DOHH2 (cell line): ENCODE measurements at regions not wholly inside any gene's neighbourhood (a gene's known extent, or its start where the extent isn't known, plus 50 kb on each side); places are given as distances from the start of the nearest gene placed in this dataset.

Experiments used
- H3F3A ChIP-seq: fragments of 200-600 bp; sonication (generic), shearing (Covaris generic); 2 replicates; pipeline ENCODE4 v1.6.0; 2016; ENCODE audit warnings: antibody characterized with exemption, mild to moderate bottlenecking; ENCODE audit not compliant: control insufficient read depth, insufficient read depth
- H3K27ac ChIP-seq: fragments of 200-600 bp; sonication (generic); 2 replicates; pipeline ENCODE4 v1.5.1; 2014; ENCODE audit warnings: low read depth, mild to moderate bottlenecking, low read length, moderate library complexity
- H3K27me3 ChIP-seq: fragments of 200-600 bp; sonication (generic); 2 replicates; pipeline ENCODE4 v1.6.1; 2014; ENCODE audit warnings: mild to moderate bottlenecking, low read length, mixed read lengths; ENCODE audit not compliant: control insufficient read depth
- H3K36me3 ChIP-seq: fragments of 200-600 bp; sonication (generic); 2 replicates; pipeline ENCODE4 v1.6.1; 2014; ENCODE audit warnings: mild to moderate bottlenecking, low read length, moderate library complexity, mixed read lengths; ENCODE audit not compliant: control insufficient read depth
- H3K4me1 ChIP-seq: fragments of 200-600 bp; sonication (generic); 2 replicates; pipeline ENCODE4 v1.6.1; 2014; ENCODE audit warnings: mild to moderate bottlenecking, low read length, mixed read lengths; ENCODE audit not compliant: control insufficient read depth
- H3K4me2 ChIP-seq: fragments of 200-600 bp; sonication (generic); 2 replicates; pipeline ENCODE4 v1.6.0; 2014; ENCODE audit warnings: mild to moderate bottlenecking, low read length, moderate library complexity
- H3K4me3 ChIP-seq: fragments of 200-600 bp; sonication (generic); 2 replicates; pipeline ENCODE4 v1.5.1; 2014; ENCODE audit warnings: mild to moderate bottlenecking, low read length, mixed read lengths
- H3K79me2 ChIP-seq: fragments of 200-600 bp; sonication (generic); 2 replicates; pipeline ENCODE4 v1.6.1; 2014; ENCODE audit warnings: mild to moderate bottlenecking, low read length, mixed read lengths; ENCODE audit not compliant: control insufficient read depth
- H3K9me2 ChIP-seq: fragments of 200-600 bp; sonication (generic); replicated peaks from 2 replicates; pipeline ENCODE4 v1.6.1; 2014; ENCODE audit warnings: mild to moderate bottlenecking, low read length, mixed read lengths; ENCODE audit not compliant: control insufficient read depth
- H3K9me3 ChIP-seq: fragments of 200-600 bp; sonication (generic); 2 replicates; pipeline ENCODE4 v1.6.1; 2014; ENCODE audit warnings: antibody characterized with exemption, low read length, mixed read lengths; ENCODE audit not compliant: control insufficient read depth, insufficient read depth
- H4K20me1 ChIP-seq: fragments of 200-600 bp; sonication (generic); 2 replicates; pipeline ENCODE4 v1.6.0; 2014; ENCODE audit warnings: low read depth, mild to moderate bottlenecking, antibody characterized with exemption, low read length, moderate library complexity; ENCODE audit not compliant: control insufficient read depth, insufficient read depth
- CTCF ChIP-seq: fragments of 200-600 bp; sonication (generic); IDR thresholded peaks from one replicate; pipeline ENCODE4 v1.5.1; 2014; ENCODE audit warnings: antibody characterized with exemption, mild to moderate bottlenecking, low read depth, low read length; ENCODE audit not compliant: poor library complexity, severe bottlenecking
- EZH2phosphoT487 ChIP-seq: fragments of 200-600 bp; sonication (generic); IDR thresholded peaks from 2 replicates; pipeline ENCODE4 v1.6.1; 2017; ENCODE audit warnings: borderline replicate concordance, mild to moderate bottlenecking, antibody characterized with exemption, low read length, moderate library complexity, mixed read lengths

DNA sequence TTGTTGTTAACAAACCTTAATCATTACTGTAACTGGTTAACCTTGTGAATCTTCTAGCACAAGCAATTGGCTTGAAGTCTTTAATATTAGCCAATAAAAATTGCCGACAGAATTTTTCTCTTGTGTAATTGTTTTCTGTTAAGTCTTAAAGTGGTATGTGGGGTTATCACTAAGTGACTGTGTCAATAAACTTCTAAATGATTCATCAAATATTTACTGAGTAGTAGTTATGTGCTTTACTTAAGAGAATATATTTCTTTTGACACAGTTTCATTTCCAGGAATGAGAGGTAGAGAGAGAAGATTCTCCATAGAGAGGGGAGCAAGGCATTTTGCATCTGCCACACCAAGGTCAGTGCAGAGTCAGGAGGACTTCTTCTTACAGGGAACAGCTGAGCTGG, 2361.6 kb upstream of the AGA start:
- Histone ChIP-seq H3K4me3 (no peak overlapping the region), H3K27me3 (no peaks in the 10 kb centered on the region), H3K4me1 (no peaks in the 10 kb centered on the region), H3K79me2 (no peaks in the 10 kb centered on the region), H3K36me3 (no peaks in the 10 kb centered on the region), H3K9me2 (no peaks in the 10 kb centered on the region), H4K20me1 (no peaks in the 10 kb centered on the region), H3K9me3 (no peaks in the 10 kb centered on the region), H3F3A (no peaks in the 10 kb centered on the region), H3K27ac (no peak overlapping the region), H3K4me2 (no peak overlapping the region)
- TF ChIP-seq CTCF: no peak
- TF ChIP-seq EZH2phosphoT487: no peak

DNA sequence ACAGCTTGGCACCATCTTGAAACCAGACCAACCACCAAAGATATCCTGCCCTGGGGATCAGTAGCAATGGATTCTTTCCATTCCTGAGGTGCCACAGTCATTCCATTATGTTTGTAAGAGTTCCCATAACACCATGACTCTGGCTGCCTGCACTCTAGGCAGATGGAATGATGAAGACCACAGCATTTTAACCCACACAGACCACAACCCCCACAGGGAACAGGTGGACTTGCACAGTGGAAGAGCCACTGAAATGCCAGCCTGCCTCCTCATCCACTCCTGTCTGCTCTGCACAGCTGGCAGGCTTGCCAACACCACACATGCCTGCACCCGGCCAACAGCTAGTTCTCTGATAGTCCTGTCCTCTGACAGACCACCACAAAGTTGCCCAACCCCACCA, 2362.2 kb upstream of the AGA start:
- no peaks in the 10 kb centered on the region for H3K36me3 ChIP-seq
- no peaks in the 10 kb centered on the region for H3K79me2 ChIP-seq
- no peaks in the 10 kb centered on the region for H4K20me1 ChIP-seq
- H3K4me3 ChIP-seq: no peak overlapping the region
- no peaks in the 10 kb centered on the region for H3F3A ChIP-seq
- no peaks in the 10 kb centered on the region for H3K9me2 ChIP-seq
- TF ChIP-seq CTCF (no peak), EZH2phosphoT487 (no peak)
- no peaks in the 10 kb centered on the region for H3K9me3 ChIP-seq
- no peak overlapping the region for H3K4me2 ChIP-seq
- H3K4me1 ChIP-seq: no peaks in the 10 kb centered on the region
- H3K27ac ChIP-seq: no peak overlapping the region
- no peaks in the 10 kb centered on the region for H3K27me3 ChIP-seq

GRCh38 chr4:179817317-179817716, 2375.1 kb upstream of the AGA start:
- no peaks in the 10 kb centered on the region for H3K36me3 ChIP-seq
- H3K9me3 ChIP-seq: no peaks in the 10 kb centered on the region
- TF ChIP-seq EZH2phosphoT487 (no peak), CTCF (no peak)
- H4K20me1 ChIP-seq: no peaks in the 10 kb centered on the region
- no peak overlapping the region for H3K4me3 ChIP-seq
- no peaks in the 10 kb centered on the region for H3K79me2 ChIP-seq
- H3K9me2 ChIP-seq: no peaks in the 10 kb centered on the region
- H3K27me3 ChIP-seq: no peaks in the 10 kb centered on the region
- H3K27ac ChIP-seq: no peak overlapping the region
- no peaks in the 10 kb centered on the region for H3K4me1 ChIP-seq
- H3K4me2 ChIP-seq: no peak overlapping the region
- H3F3A ChIP-seq: no peaks in the 10 kb centered on the region

- Histone ChIP-seq H3K27me3 (no peaks in the 10 kb centered on the region), H3K4me1 (no peaks in the 10 kb centered on the region), H3K4me2 (no peak overlapping the region), H4K20me1 (no peaks in the 10 kb centered on the region), H3K79me2 (no peaks in the 10 kb centered on the region), H3F3A (no peaks in the 10 kb centered on the region), H3K4me3 (no peak overlapping the region), H3K9me3 (no peaks in the 10 kb centered on the region), H3K36me3 (no peaks in the 10 kb centered on the region), H3K27ac (no peak overlapping the region), H3K9me2 (no peaks in the 10 kb centered on the region)
- TF ChIP-seq CTCF: no peak
- TF ChIP-seq EZH2phosphoT487: no peak
These were observed 2381.1 kb upstream of the AGA start for GRCh38 chr4:179823342-179823741.
